Smooth muscle cell (in vitro differentiated cells): ENCODE measurements at regions not wholly inside any gene's neighbourhood (a gene's known extent, or its start where the extent isn't known, plus 50 kb on each side); places are given as distances from the start of the nearest gene placed in this dataset.
A peak's percentile ranks its signal among the peaks of the same experiment; 100 is the strongest.

ENCODE experiments used
- DNase-seq: peaks from one replicate; lab custom pipeline; 2025; ENCODE audit not compliant: unreplicated experiment; lab: John Stamatoyannopoulos, UW
- H2AFZ ChIP-seq: fragments of 200-600 bp; sonication (generic); 2 replicates; pipeline ENCODE4 v1.6.0; 2016; ENCODE audit warnings: antibody characterized with exemption, low read depth, mild to moderate bottlenecking
- H3F3A ChIP-seq: fragments of 200-600 bp; sonication (generic); 2 replicates; pipeline ENCODE4 v1.6.0; 2017; ENCODE audit warnings: antibody characterized with exemption, low read depth
- H3K27ac ChIP-seq: fragments of 200-600 bp; sonication (generic); 2 replicates; pipeline ENCODE4 v1.5.1; 2016; ENCODE audit warnings: low read depth, mild to moderate bottlenecking
- H3K27me3 ChIP-seq: fragments of 200-600 bp; sonication (generic); 2 replicates; pipeline ENCODE4 v1.6.1; 2016; ENCODE audit warnings: low read depth, mild to moderate bottlenecking
- H3K36me3 ChIP-seq: fragments of 200-600 bp; sonication (generic); 2 replicates; pipeline ENCODE4 v1.5.1; 2016; ENCODE audit warnings: low read depth
- H3K4me1 ChIP-seq: fragments of 200-600 bp; sonication (generic); 2 replicates; pipeline ENCODE4 v1.5.1; 2016; ENCODE audit warnings: low read depth
- H3K4me2 ChIP-seq: fragments of 200-600 bp; sonication (generic); 2 replicates; pipeline ENCODE4 v1.6.0; 2016; ENCODE audit warnings: mild to moderate bottlenecking
- H3K4me3 ChIP-seq: fragments of 200-600 bp; sonication (generic); 2 replicates; pipeline ENCODE4 v1.5.1; 2016; ENCODE audit warnings: mild to moderate bottlenecking
- H3K79me2 ChIP-seq: fragments of 200-600 bp; sonication (generic); 2 replicates; pipeline ENCODE4 v1.6.0; 2016; ENCODE audit warnings: low read depth, mild to moderate bottlenecking
- H3K9ac ChIP-seq: fragments of 200-600 bp; sonication (generic); 2 replicates; pipeline ENCODE4 v1.6.0; 2016; ENCODE audit warnings: low read depth
- H3K9me3 ChIP-seq: fragments of 200-600 bp; sonication (generic); replicated peaks from 2 replicates; pipeline ENCODE4 v1.5.1; 2016; ENCODE audit warnings: low read depth
- H4K20me1 ChIP-seq: fragments of 200-600 bp; sonication (generic); 2 replicates; pipeline ENCODE4 v1.6.0; 2016; ENCODE audit warnings: low read depth
- WGBS: methylation state at CpG from one replicate; pipeline ENCODE4 v1.1.7; 2016; ENCODE audit warnings: low lambda C conversion rate; 5-methylcytosine and 5-hydroxymethylcytosine counted together
- TF ChIP-seq, protein P1 (sequence below): fragments of 200-600 bp; sonication (generic); IDR thresholded peaks from 2 replicates; pipeline ENCODE4 v1.5.1; 2017; ENCODE audit warnings: borderline replicate concordance, mild to moderate bottlenecking, antibody characterized with exemption; ENCODE audit not compliant: insufficient read depth, poor library complexity, severe bottlenecking

DNA sequence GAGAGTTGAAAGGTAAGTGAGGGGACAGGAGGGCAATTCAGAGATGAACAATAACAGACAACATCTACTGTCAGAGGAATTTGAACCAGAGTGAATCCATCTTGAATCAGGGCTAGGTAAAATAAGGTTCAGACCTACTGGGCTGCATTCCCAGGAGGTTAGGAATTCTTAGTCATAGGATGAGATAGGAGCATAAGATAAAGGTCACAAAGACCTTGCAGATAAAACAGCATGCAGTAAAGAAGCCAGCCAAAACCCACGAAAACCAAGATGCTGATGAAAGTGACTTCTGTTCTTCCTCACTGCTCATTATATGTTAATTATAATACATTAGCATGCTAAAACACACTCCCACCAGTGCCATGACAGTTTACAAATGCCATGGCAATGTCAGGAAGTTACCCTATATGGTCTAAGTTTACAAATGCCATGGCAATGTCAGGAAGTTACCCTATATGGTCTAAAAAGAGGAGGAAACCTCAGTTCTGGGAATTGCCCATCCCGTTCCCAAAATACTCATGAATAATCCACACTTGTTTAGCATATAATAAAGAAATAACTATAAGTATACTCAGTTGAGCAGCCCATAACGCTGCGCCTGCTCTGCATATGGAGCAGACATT lies 248.5 kb downstream of the HAO1 start:
- 62% methylated on average over 4 of the region's 4 CpGs for WGBS
- H3K4me2 ChIP-seq: peak overlapping the region; percentile 25

DNA sequence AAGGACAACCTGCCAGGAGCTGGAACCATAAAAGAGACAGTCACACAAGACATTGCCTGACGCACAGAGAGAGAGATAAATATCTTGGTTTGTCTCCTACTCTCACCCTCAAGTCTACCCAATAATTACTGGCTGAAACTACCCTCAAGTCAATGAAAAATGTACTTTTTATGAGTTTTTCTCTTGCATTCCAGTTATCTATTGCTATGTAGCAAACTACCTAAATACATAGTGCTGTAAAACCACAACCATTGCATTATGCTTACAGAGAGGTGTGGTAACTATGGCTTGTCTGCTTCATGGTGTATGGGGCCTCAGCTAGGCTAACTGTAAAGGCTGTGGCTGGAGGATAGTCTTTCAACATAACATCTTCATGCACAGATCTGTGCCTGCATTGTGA lies 247.8 kb downstream of the HAO1 start:
- Histone ChIP-seq H3K9ac (peak overlapping the region; percentile 29), H2AFZ (no peak overlapping the region)
- whole genome bisulfite sequencing: 26% methylated on average over 1 of the region's 1 CpG

More for the DNA sequence above, 248.5 kb downstream of the HAO1 start:
- Histone ChIP-seq H3K9ac (peak overlapping the region; percentile 29), H3K27ac (peak overlapping the region; percentile 94), H3K79me2 (no peaks in the 10 kb centered on the region), H3K9me3 (no peaks in the 10 kb centered on the region), H3K4me1 (peaks cover 2% of the 10 kb centered on the region), H4K20me1 (no peaks in the 10 kb centered on the region), H3F3A (peaks cover 3% of the 10 kb centered on the region), H3K36me3 (no peaks in the 10 kb centered on the region), H3K27me3 (no peaks in the 10 kb centered on the region), H3K4me3 (no peak overlapping the region), H2AFZ (no peak overlapping the region)
- TF ChIP-seq, protein P1, sequence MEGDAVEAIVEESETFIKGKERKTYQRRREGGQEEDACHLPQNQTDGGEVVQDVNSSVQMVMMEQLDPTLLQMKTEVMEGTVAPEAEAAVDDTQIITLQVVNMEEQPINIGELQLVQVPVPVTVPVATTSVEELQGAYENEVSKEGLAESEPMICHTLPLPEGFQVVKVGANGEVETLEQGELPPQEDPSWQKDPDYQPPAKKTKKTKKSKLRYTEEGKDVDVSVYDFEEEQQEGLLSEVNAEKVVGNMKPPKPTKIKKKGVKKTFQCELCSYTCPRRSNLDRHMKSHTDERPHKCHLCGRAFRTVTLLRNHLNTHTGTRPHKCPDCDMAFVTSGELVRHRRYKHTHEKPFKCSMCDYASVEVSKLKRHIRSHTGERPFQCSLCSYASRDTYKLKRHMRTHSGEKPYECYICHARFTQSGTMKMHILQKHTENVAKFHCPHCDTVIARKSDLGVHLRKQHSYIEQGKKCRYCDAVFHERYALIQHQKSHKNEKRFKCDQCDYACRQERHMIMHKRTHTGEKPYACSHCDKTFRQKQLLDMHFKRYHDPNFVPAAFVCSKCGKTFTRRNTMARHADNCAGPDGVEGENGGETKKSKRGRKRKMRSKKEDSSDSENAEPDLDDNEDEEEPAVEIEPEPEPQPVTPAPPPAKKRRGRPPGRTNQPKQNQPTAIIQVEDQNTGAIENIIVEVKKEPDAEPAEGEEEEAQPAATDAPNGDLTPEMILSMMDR: no peak
- no peak for DNase-seq

GRCh38 chr20:7693761-7694160 lies 246.5 kb downstream of the HAO1 start:
- TF ChIP-seq, protein P1: no peak
- H2AFZ ChIP-seq: no peak overlapping the region
- no peaks in the 10 kb centered on the region for H4K20me1 ChIP-seq
- no peaks in the 10 kb centered on the region for H3K36me3 ChIP-seq
- H3K9me3 ChIP-seq: no peaks in the 10 kb centered on the region
- H3K79me2 ChIP-seq: no peaks in the 10 kb centered on the region
- H3K4me1 ChIP-seq: peaks cover 2% of the 10 kb centered on the region
- H3K4me3 ChIP-seq: no peak overlapping the region
- H3K4me2 ChIP-seq: peak overlapping the region; percentile 9
- no peaks in the 10 kb centered on the region for H3K27me3 ChIP-seq
- peaks cover 3% of the 10 kb centered on the region for H3F3A ChIP-seq
- peak overlapping the region; percentile 94 for H3K27ac ChIP-seq
- peak overlapping the region; percentile 18 for H3K9ac ChIP-seq
- no peak for DNase-seq

More for the DNA sequence above, 247.8 kb downstream of the HAO1 start:
- Histone ChIP-seq H3K4me3 (no peak overlapping the region), H3K9me3 (no peaks in the 10 kb centered on the region), H3K79me2 (no peaks in the 10 kb centered on the region), H3K4me1 (peaks cover 2% of the 10 kb centered on the region), H3K27me3 (no peaks in the 10 kb centered on the region), H3K4me2 (peak overlapping the region; percentile 25), H3F3A (peaks cover 3% of the 10 kb centered on the region), H3K27ac (peak overlapping the region; percentile 94), H3K36me3 (no peaks in the 10 kb centered on the region), H4K20me1 (no peaks in the 10 kb centered on the region)
- DNase-seq: no peak
- TF ChIP-seq, protein P1: no peak

GRCh38 chr20:7695051-7695495 lies 245.2 kb downstream of the HAO1 start:
- H3K4me1 ChIP-seq: peaks cover 2% of the 10 kb centered on the region
- no peak for DNase-seq
- H3F3A ChIP-seq: peaks cover 3% of the 10 kb centered on the region
- peak overlapping the region; percentile 41 for H3K9ac ChIP-seq
- no peaks in the 10 kb centered on the region for H4K20me1 ChIP-seq
- H2AFZ ChIP-seq: no peak overlapping the region
- H3K4me2 ChIP-seq: peak overlapping the region; percentile 31
- no peaks in the 10 kb centered on the region for H3K79me2 ChIP-seq
- TF ChIP-seq, protein P1: no peak
- H3K9me3 ChIP-seq: no peaks in the 10 kb centered on the region
- H3K27me3 ChIP-seq: no peaks in the 10 kb centered on the region
- WGBS: 68% methylated on average over 5 of the region's 5 CpGs
- H3K4me3 ChIP-seq: no peak overlapping the region
- H3K36me3 ChIP-seq: no peaks in the 10 kb centered on the region
- peak overlapping the region; percentile 94 for H3K27ac ChIP-seq
